K562 (cell line): ENCODE measurements at regions not wholly inside any gene's neighbourhood (a gene's known extent, or its start where the extent isn't known, plus 50 kb on each side); places are given as distances from the start of the nearest gene placed in this dataset.
"Not testable (repeated sequence)": the region's sequence is repeated elsewhere in the genome, so short reads cannot be mapped to it uniquely, and the experiment has no call there.

ENCODE experiments used
- ATAC-seq: fragments of 200-7000 bp; cut with Tn5 transposase; 3 replicates; pipeline ENCODE4 v1.9.1; 2020; ENCODE audit warnings: moderate library complexity
- BruUV-seq: library from RNA; stranded (reverse); fragments of 400-500 nt; replicated peaks from 2 replicates; lab custom pipeline; 2021; lab: Mats Ljungman, UMichigan
- CTCF ChIA-PET: fragments of 300-600 bp; formaldehyde crosslinking; extraction: SDS; loops from one replicate; lab custom pipeline; 2021; ENCODE audit warnings: low intra/inter-chr PET ratio; lab: Yijun Ruan, JAX
- POLR2A ChIA-PET: fragments of 300-600, 350-650 bp; sonication (Branson Sonifier 250); formaldehyde crosslinking; extraction: SDS; loops from one replicate; lab custom pipeline; 2021; ENCODE audit warnings: antibody characterized with exemption, inconsistent platforms; lab: Yijun Ruan, JAX
- DNase-seq, 4 experiments: peaks; one replicate each; pipeline versions ENCODE4 v3.0.0 to v3.0.0-alpha.2; 2011 to 2018; ENCODE audit warnings: low spot score in 3 of 4, mixed read lengths in 3 of 4; ENCODE audit errors: extremely low read depth in 1 of 4
- FAIRE-seq: peaks from 2 replicates; lab custom pipeline; 2011; peaks lifted over from hg19 to GRCh38; lab: Jason Lieb, UNC
- H2AFZ ChIP-seq: 2 replicates; pipeline ENCODE4 v1.6.0; 2011; ENCODE audit warnings: low read depth, low read length, control low read depth, inconsistent platforms
- H3K27ac ChIP-seq: fragments of 200-600 bp; 3 replicates; pipeline ENCODE4 v1.8.0; 2011; ENCODE audit warnings: low read depth, mild to moderate bottlenecking, control low read depth, inconsistent platforms, low read length, moderate library complexity, mixed read lengths; ENCODE audit errors: extremely low read depth
- H3K27me3 ChIP-seq, 2 experiments: fragments of 300-600 bp in 1 of 2; 2 replicates in 1 of 2; 3 replicates in 1 of 2; pipeline versions ENCODE4 v1.6.0 to v1.8.0; 2011; ENCODE audit warnings: inconsistent platforms in 2 of 2, low read length in 2 of 2, mild to moderate bottlenecking in 1 of 2, mixed read lengths in 1 of 2, moderate library complexity in 1 of 2; ENCODE audit not compliant: control insufficient read depth in 2 of 2, insufficient read depth in 2 of 2
- H3K36me3 ChIP-seq: fragments of 300-600 bp; 3 replicates; pipeline ENCODE4 v1.8.0; 2011; ENCODE audit warnings: mild to moderate bottlenecking, low read length, inconsistent platforms; ENCODE audit not compliant: control insufficient read depth, insufficient read depth
- H3K4me1 ChIP-seq, 2 experiments: fragments of 200-600 bp in 1 of 2; replicated peaks in 1 of 2; 2 replicates in 1 of 2; 3 replicates in 1 of 2; pipeline versions ENCODE4 v1.5.1 to v1.8.0; 2011; ENCODE audit warnings: inconsistent platforms in 2 of 2, low read length in 2 of 2, mild to moderate bottlenecking in 1 of 2, mixed read lengths in 1 of 2, moderate library complexity in 1 of 2; ENCODE audit not compliant: control insufficient read depth in 2 of 2, insufficient read depth in 2 of 2
- H3K4me2 ChIP-seq: 2 replicates; pipeline ENCODE4 v1.6.1; 2011; ENCODE audit warnings: low read length, control low read depth, inconsistent platforms, mixed read lengths; ENCODE audit not compliant: insufficient read depth
- H3K4me3 ChIP-seq: fragments of 200-600 bp; sonication (generic), shearing (Covaris generic); 2 replicates; pipeline ENCODE4 v1.5.1; 2016; ENCODE audit warnings: control low read depth, inconsistent platforms
- H3K79me2 ChIP-seq: fragments of 200-600 bp; 3 replicates; pipeline ENCODE4 v1.8.0; 2011; ENCODE audit warnings: low read length, inconsistent platforms; ENCODE audit not compliant: control insufficient read depth, insufficient read depth
- H3K9ac ChIP-seq, 2 experiments: 2 replicates each; pipeline versions ENCODE4 v1.6.0 to v1.6.1; 2011; ENCODE audit warnings: low read depth in 2 of 2, low read length in 2 of 2, control low read depth in 1 of 2, inconsistent platforms in 1 of 2, mild to moderate bottlenecking in 1 of 2, mixed read lengths in 1 of 2; ENCODE audit not compliant: insufficient read depth in 1 of 2
- H3K9me1 ChIP-seq: one replicate; pipeline ENCODE4 v1.6.0; 2011; ENCODE audit warnings: inconsistent platforms, mild to moderate bottlenecking, low read length, moderate library complexity; ENCODE audit not compliant: control insufficient read depth, insufficient read depth
- H3K9me3 ChIP-seq: replicated peaks from 2 replicates; pipeline ENCODE4 v1.5.1; 2011; ENCODE audit warnings: low read depth, low read length, inconsistent platforms; ENCODE audit not compliant: control insufficient read depth, insufficient read depth
- H4K20me1 ChIP-seq: replicated peaks from 2 replicates; pipeline ENCODE4 v1.6.1; 2011; ENCODE audit warnings: low read length, inconsistent platforms, mixed read lengths; ENCODE audit not compliant: control insufficient read depth, insufficient read depth
- ARHGAP35 ChIP-seq: fragments of 450-650 bp; IDR thresholded peaks from 2 replicates; pipeline ENCODE4 v1.6.1; 2018; ENCODE audit not compliant: partially characterized antibody
- CEBPG ChIP-seq, 3 experiments: fragments of 200-800 bp in 1 of 3; sonication (Bioruptor generic) in 1 of 3; sonication (generic) in 1 of 3; formaldehyde crosslinking in 1 of 3; IDR thresholded peaks in 2 of 3; conservative IDR thresholded peaks in 1 of 3; 2 replicates each; pipeline versions ENCODE4 v1.6.1 to v1.8.0; 2016 to 2022; ENCODE audit warnings: missing compliant biosample characterization in 2 of 3, missing genetic modification characterization in 2 of 3, mild to moderate bottlenecking in 1 of 3, missing genetic modification reagents in 1 of 3
- GTF2A2 ChIP-seq: IDR thresholded peaks from 2 replicates; pipeline ENCODE4 v1.6.1; 2016; ENCODE audit warnings: mild to moderate bottlenecking, missing genetic modification characterization, missing compliant biosample characterization
- HBP1 ChIP-seq: fragments of 450-650 bp; formaldehyde crosslinking; IDR thresholded peaks from 2 replicates; pipeline ENCODE4 v1.4.0; 2022; ENCODE audit warnings: missing genetic modification characterization
- HNRNPL ChIP-seq: fragments of 200-400 bp; formaldehyde crosslinking; IDR thresholded peaks from 2 replicates; pipeline ENCODE4 v1.6.1; 2017; ENCODE audit warnings: low read depth, mild to moderate bottlenecking, low read length
- KHSRP ChIP-seq: fragments of 450-650 bp; IDR thresholded peaks from 2 replicates; pipeline ENCODE4 v1.6.1; 2017
- NR3C1 ChIP-seq: sonication (generic); formaldehyde crosslinking; IDR thresholded peaks from 2 replicates; pipeline ENCODE4 v1.8.1; 2022; ENCODE audit warnings: missing genetic modification reagents
- U2AF1 ChIP-seq: fragments of 200-400 bp; formaldehyde crosslinking; optimal IDR thresholded peaks from 2 replicates; pipeline ENCODE3; 2017; ENCODE audit warnings: mild to moderate bottlenecking, low read depth, low read length, moderate library complexity
- ZNF561 ChIP-seq: fragments of 450-650 bp; formaldehyde crosslinking; conservative IDR thresholded peaks from 2 replicates; pipeline ENCODE4 v1.4.0; 2020; ENCODE audit warnings: mild to moderate bottlenecking, moderate library complexity
- WGBS: fragments of 100-300 bp; shearing (Covaris generic); methylation state at CpG from one replicate; pipeline ENCODE4 v1.1.6; 2016; ENCODE audit warnings: low coverage, mixed read lengths; ENCODE audit not compliant: insufficient coverage; ENCODE audit errors: missing lambda C conversion rate; 5-methylcytosine and 5-hydroxymethylcytosine counted together
- in situ Hi-C: fragments of 300-500 bp; cut with MboI; formaldehyde crosslinking; loops from 4 replicates; pipeline ENCODE4 v1.15.0; 2018; ENCODE audit warnings: inconsistent platforms, mixed read lengths
- intact Hi-C: fragments of 100-400 bp; cut with micrococcal nuclease; formaldehyde crosslinking; loops from 2 replicates; pipeline ENCODE4 v1.14.2; 2022

DNA sequence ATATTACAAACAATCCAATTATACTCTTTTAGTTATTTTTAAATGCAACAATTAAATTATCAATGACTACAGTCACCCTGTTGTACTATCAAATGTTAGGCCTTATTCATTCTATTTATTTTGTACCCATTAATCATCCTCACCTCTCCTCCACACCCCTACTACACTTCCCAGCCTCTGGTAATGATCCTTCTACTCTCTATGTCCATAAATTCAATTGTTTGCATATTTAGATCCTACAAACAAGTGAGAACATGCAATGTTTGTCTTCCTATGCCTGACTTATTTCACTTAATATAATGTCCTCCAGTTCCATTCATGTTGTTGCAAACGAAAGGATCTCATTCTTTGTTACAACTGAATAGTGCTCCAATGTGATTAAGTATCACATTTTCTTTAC, 1414.6 kb downstream of the SLITRK1 start:
- no peak overlapping the region for H3K4me2 ChIP-seq
- WGBS: 0% methylated on average over 1 of the region's 1 CpG
- H3K9me1 ChIP-seq: no peaks in the 10 kb centered on the region
- H3K27me3 ChIP-seq: no peaks in the 10 kb centered on the region
- TF ChIP-seq ARHGAP35 (no peak), GTF2A2 (tag) (no peak), U2AF1 (no peak), KHSRP (no peak), HBP1 (CRISPR knock-in tag) (no peak), CEBPG (CRISPR knock-in tag; IDR thresholded peaks at IDR 0.05) (no peak), CEBPG (tag; conservative IDR thresholded peaks at IDR 0.05 in 1 of 2, IDR thresholded peaks at IDR 0.05 in 1 of 2) (no peak), ZNF561 (no peak), NR3C1 (CRISPR knock-in tag) (no peak), HNRNPL (no peak)
- H3K27ac ChIP-seq: no peak overlapping the region
- no peaks in the 10 kb centered on the region for H3K9me3 ChIP-seq
- H3K9ac ChIP-seq: no peak overlapping the region
- H3K36me3 ChIP-seq: no peaks in the 10 kb centered on the region
- DNase-seq (no peak), ATAC-seq (no peak), FAIRE-seq (no peak)
- intact Hi-C loops: no loop called here
- BruUV-seq: no TSS peak
- H2AFZ ChIP-seq: no peak overlapping the region
- no peaks in the 10 kb centered on the region for H3K79me2 ChIP-seq
- ChIA-PET CTCF (no interaction called here), POLR2A (no interaction called here)
- in situ Hi-C loops: no loop called here
- no peaks in the 10 kb centered on the region for H4K20me1 ChIP-seq
- H3K4me3 ChIP-seq: no peak overlapping the region
- H3K4me1 ChIP-seq: no peaks in the 10 kb centered on the region

GRCh38 chr13:82459575-82459974, 1422.7 kb downstream of the SLITRK1 start:
- H3K4me2 ChIP-seq, in situ Hi-C loops, H3K27me3 ChIP-seq, POLR2A ChIA-PET, FAIRE-seq, DNase-seq, H3K79me2 ChIP-seq, H3K9ac ChIP-seq, H3K9me1 ChIP-seq, ATAC-seq, H3K4me3 ChIP-seq, CTCF ChIA-PET, H3K36me3 ChIP-seq, H3K27ac ChIP-seq, H3K9me3 ChIP-seq, intact Hi-C loops, BruUV-seq, H3K4me1 ChIP-seq, H2AFZ ChIP-seq, H4K20me1 ChIP-seq: not testable (repeated sequence)
- WGBS: 5% methylated on average over 2 of the region's 4 CpGs
